ENCODE measurements at regions not wholly inside any gene's neighbourhood (a gene's known extent, or its start where the extent isn't known, plus 50 kb on each side); places are given as distances from the start of the nearest gene placed in this dataset.

GRCh38 chr3:23078735-23079134, 124.4 kb upstream of the UBE2E2 start:
- in situ Hi-C loops (cut with MboI; ENCODE audit: low sequenced_read_pairs, unreplicated experiment): no loop called here
- TF ChIP-seq CTCF (IDR thresholded peaks at IDR 0.05; ENCODE audit: borderline replicate concordance, control extremely low read depth, extremely low read depth, insufficient read depth, missing control alignments): no peak
- DNase-seq (ENCODE audit: low spot score): no peak

DNA sequence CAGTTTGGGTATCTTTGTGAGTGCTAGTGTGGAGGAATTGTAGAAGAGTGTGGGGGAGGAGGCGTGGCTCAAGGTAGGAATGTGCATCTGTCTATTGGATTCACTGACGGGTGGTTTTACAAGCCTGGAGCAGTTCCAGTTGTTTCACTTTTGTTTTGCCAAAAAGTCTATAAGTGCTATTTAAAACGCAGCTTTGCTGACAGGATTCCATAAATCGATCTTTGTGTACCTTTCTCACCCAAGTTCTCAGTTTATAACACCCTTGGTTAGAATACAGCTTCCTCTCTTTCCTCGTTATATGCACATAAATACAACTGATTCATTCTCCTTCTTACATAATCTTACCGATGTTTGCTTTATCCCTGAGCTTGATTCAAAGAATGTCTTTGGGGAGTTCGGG, 123.2 kb upstream of the UBE2E2 start:
- TF ChIP-seq CTCF (IDR thresholded peaks at IDR 0.05; ENCODE audit: borderline replicate concordance, control extremely low read depth, extremely low read depth, insufficient read depth, missing control alignments): no peak
- DNase-seq (ENCODE audit: low spot score): no peak
- in situ Hi-C loops (cut with MboI; ENCODE audit: low sequenced_read_pairs, unreplicated experiment): no loop called here

GRCh38 chr3:23083701-23084100, 119.4 kb upstream of the UBE2E2 start:
- TF ChIP-seq CTCF (IDR thresholded peaks at IDR 0.05; ENCODE audit: borderline replicate concordance, control extremely low read depth, extremely low read depth, insufficient read depth, missing control alignments): no peak
- in situ Hi-C loops (cut with MboI; ENCODE audit: low sequenced_read_pairs, unreplicated experiment): no loop called here
- DNase-seq (ENCODE audit: low spot score): no peak

GRCh38 chr3:23084367-23084766, 118.8 kb upstream of the UBE2E2 start:
- in situ Hi-C loops (cut with MboI; ENCODE audit: low sequenced_read_pairs, unreplicated experiment): no loop called here

GRCh38 chr3:23085261-23085660, 117.9 kb upstream of the UBE2E2 start:
- no peak for DNase-seq (ENCODE audit: low spot score)
- TF ChIP-seq CTCF (IDR thresholded peaks at IDR 0.05; ENCODE audit: borderline replicate concordance, control extremely low read depth, extremely low read depth, insufficient read depth, missing control alignments): no peak
- in situ Hi-C loops (cut with MboI; ENCODE audit: low sequenced_read_pairs, unreplicated experiment): no loop called here

More at GRCh38 chr3:23084367-23084766, 118.8 kb upstream of the UBE2E2 start:
- DNase-seq (ENCODE audit: low spot score): no peak
- TF ChIP-seq CTCF (IDR thresholded peaks at IDR 0.05; ENCODE audit: borderline replicate concordance, control extremely low read depth, extremely low read depth, insufficient read depth, missing control alignments): no peak

- DNase-seq (ENCODE audit: low spot score): no peak
- no peak for TF ChIP-seq CTCF (IDR thresholded peaks at IDR 0.05; ENCODE audit: borderline replicate concordance, control extremely low read depth, extremely low read depth, insufficient read depth, missing control alignments)
- in situ Hi-C loops (cut with MboI; ENCODE audit: low sequenced_read_pairs, unreplicated experiment): no loop called here
Measured at GRCh38 chr3:23086331-23086730, 116.8 kb upstream of the UBE2E2 start.

- TF ChIP-seq CTCF (IDR thresholded peaks at IDR 0.05; ENCODE audit: borderline replicate concordance, control extremely low read depth, extremely low read depth, insufficient read depth, missing control alignments): no peak
- no peak for DNase-seq (ENCODE audit: low spot score)
- in situ Hi-C loops (cut with MboI; ENCODE audit: low sequenced_read_pairs, unreplicated experiment): no loop called here
Measured at GRCh38 chr3:23086831-23087230, 116.3 kb upstream of the UBE2E2 start.

Data from GM13976 (cell line).